ENCODE measurements at regions not wholly inside any gene's neighbourhood (a gene's known extent, or its start where the extent isn't known, plus 50 kb on each side); places are given as distances from the start of the nearest gene placed in this dataset.

- TF ChIP-seq, protein P1, sequence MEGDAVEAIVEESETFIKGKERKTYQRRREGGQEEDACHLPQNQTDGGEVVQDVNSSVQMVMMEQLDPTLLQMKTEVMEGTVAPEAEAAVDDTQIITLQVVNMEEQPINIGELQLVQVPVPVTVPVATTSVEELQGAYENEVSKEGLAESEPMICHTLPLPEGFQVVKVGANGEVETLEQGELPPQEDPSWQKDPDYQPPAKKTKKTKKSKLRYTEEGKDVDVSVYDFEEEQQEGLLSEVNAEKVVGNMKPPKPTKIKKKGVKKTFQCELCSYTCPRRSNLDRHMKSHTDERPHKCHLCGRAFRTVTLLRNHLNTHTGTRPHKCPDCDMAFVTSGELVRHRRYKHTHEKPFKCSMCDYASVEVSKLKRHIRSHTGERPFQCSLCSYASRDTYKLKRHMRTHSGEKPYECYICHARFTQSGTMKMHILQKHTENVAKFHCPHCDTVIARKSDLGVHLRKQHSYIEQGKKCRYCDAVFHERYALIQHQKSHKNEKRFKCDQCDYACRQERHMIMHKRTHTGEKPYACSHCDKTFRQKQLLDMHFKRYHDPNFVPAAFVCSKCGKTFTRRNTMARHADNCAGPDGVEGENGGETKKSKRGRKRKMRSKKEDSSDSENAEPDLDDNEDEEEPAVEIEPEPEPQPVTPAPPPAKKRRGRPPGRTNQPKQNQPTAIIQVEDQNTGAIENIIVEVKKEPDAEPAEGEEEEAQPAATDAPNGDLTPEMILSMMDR (IDR thresholded peaks at IDR 0.05 in 8 of 11, conservative IDR thresholded peaks at IDR 0.05 in 3 of 11), result no peak
- TF ChIP-seq POLR2A (IDR thresholded peaks at IDR 0.05) (no peak), POLR2AphosphoS5 (IDR thresholded peaks at IDR 0.05) (no peak)
These were observed 834.0 kb upstream of the PCDH9 start for GRCh38 chr13:68064001-68064770.

All from spleen (tissue), 7 donors.